Colonic mucosa (tissue), 4 donors: ENCODE measurements at regions not wholly inside any gene's neighbourhood (a gene's known extent, or its start where the extent isn't known, plus 50 kb on each side); places are given as distances from the start of the nearest gene placed in this dataset.

Experiments used
- DNase-seq: peaks from one replicate; pipeline ENCODE4 v3.0.0-alpha.2; 2020
- H3K27ac ChIP-seq: fragments of 200-600 bp; one replicate; pipeline ENCODE4 v1.8.0; 2021
- H3K27me3 ChIP-seq: fragments of 200-600 bp; one replicate; pipeline ENCODE4 v1.8.0; 2021
- H3K36me3 ChIP-seq: fragments of 200-600 bp; one replicate; pipeline ENCODE4 v1.8.0; 2021
- H3K4me1 ChIP-seq: fragments of 200-600 bp; one replicate; pipeline ENCODE4 v1.8.0; 2021; ENCODE audit warnings: mild to moderate bottlenecking
- H3K4me3 ChIP-seq: fragments of 200-600 bp; one replicate; pipeline ENCODE4 v1.8.0; 2021
- H3K9ac ChIP-seq, 2 donors: one replicate each; pipeline ENCODE4 v1.7.0; 2013; ENCODE audit warnings: control low read depth in 2 of 2, low read depth in 2 of 2, low read length in 2 of 2
- H3K9me3 ChIP-seq: fragments of 200-600 bp; one replicate; pipeline ENCODE4 v1.8.0; 2021
- intact Hi-C: fragments of 100-400 bp; cut with DNase I; formaldehyde crosslinking; loops from one replicate; pipeline ENCODE4 v1.14.1; 2022
- TF ChIP-seq, protein P1 (sequence below): fragments of 200-600 bp; IDR thresholded peaks from one replicate; pipeline ENCODE4 v1.8.0; 2022; ENCODE audit warnings: antibody characterized with exemption, mild to moderate bottlenecking
- donor health status: healthy.
- donor health status: DM: no; HTN: no; CAD: no.
- donor health status: DM: no; HTN: no; CAD: no.

- no peaks in the 10 kb centered on the region for H3K36me3 ChIP-seq
- DNase-seq, result no peak
Measured at GRCh38 chr16:27706156-27706865, 156.4 kb downstream of the KATNIP start.

GRCh38 chr16:27706866-27707685 is 157.1 kb downstream of the KATNIP start:
- H3K4me3 ChIP-seq, result no peak overlapping the region
- no peak for DNase-seq
- no peaks in the 10 kb centered on the region for H3K27me3 ChIP-seq
- TF ChIP-seq, protein P1, sequence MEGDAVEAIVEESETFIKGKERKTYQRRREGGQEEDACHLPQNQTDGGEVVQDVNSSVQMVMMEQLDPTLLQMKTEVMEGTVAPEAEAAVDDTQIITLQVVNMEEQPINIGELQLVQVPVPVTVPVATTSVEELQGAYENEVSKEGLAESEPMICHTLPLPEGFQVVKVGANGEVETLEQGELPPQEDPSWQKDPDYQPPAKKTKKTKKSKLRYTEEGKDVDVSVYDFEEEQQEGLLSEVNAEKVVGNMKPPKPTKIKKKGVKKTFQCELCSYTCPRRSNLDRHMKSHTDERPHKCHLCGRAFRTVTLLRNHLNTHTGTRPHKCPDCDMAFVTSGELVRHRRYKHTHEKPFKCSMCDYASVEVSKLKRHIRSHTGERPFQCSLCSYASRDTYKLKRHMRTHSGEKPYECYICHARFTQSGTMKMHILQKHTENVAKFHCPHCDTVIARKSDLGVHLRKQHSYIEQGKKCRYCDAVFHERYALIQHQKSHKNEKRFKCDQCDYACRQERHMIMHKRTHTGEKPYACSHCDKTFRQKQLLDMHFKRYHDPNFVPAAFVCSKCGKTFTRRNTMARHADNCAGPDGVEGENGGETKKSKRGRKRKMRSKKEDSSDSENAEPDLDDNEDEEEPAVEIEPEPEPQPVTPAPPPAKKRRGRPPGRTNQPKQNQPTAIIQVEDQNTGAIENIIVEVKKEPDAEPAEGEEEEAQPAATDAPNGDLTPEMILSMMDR, result no peak
- intact Hi-C loops, result no loop called here
- no peaks in the 10 kb centered on the region for H3K36me3 ChIP-seq
- H3K4me1 ChIP-seq, result no peaks in the 10 kb centered on the region
- no peak overlapping the region for H3K27ac ChIP-seq
- no peaks in the 10 kb centered on the region for H3K9me3 ChIP-seq
- no peak overlapping the region for H3K9ac ChIP-seq

More at GRCh38 chr16:27706156-27706865, 156.4 kb downstream of the KATNIP start:
- Histone ChIP-seq H3K9me3 (no peaks in the 10 kb centered on the region), H3K27me3 (no peaks in the 10 kb centered on the region), H3K4me3 (no peak overlapping the region), H3K9ac (no peak overlapping the region), H3K4me1 (no peaks in the 10 kb centered on the region), H3K27ac (no peak overlapping the region)
- TF ChIP-seq, protein P1, result no peak
- intact Hi-C loops, result no loop called here

DNA sequence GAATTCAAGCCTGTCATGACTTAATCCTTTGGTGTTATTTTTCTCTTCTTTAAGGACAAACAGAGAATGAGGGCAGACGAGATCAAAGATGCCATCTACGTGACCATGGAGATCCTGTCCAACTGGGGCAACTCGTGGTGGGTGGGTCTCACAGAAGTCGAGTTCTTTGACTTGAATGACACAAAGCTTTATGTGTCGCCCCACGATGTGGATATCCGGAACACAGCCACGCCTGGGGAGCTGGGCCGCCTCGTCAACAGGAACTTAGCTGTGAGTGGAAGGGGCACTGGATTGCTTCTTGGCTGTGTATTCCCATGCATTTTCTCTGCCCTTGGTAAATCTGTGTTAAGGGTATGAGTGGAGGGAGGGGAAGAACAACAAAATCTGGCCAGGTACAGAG is 158.7 kb downstream of the KATNIP start:
- no peak overlapping the region for H3K27ac ChIP-seq
- DNase-seq, result no peak
- no peaks in the 10 kb centered on the region for H3K27me3 ChIP-seq
- no peaks in the 10 kb centered on the region for H3K36me3 ChIP-seq
- intact Hi-C loops, result no loop called here
- no peak overlapping the region for H3K9ac ChIP-seq
- H3K4me1 ChIP-seq, result no peaks in the 10 kb centered on the region
- no peak overlapping the region for H3K4me3 ChIP-seq
- H3K9me3 ChIP-seq, result no peaks in the 10 kb centered on the region
- TF ChIP-seq, protein P1, result no peak

DNA sequence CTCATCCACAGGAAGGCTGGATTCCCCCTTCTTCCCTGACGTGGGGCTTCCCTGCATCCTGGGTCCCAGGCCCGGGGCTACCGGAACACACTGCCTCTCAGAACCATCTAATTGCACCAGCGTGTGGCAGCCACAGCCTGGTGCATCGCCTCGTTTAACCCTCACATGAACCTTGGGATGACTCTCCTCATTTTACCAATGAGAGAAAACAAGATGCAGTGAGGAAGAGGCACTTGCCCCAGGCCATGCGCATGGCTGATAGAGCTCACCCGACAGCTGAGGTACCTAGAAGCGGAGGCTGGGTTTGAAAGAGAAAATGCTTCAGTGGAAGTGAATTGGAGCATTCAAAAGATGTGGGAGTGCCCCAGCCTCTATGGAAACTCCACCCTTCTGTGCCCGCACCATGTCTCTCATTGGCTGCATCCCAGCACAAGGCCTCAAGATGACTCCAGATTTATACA is 162.3 kb downstream of the KATNIP start:
- TF ChIP-seq, protein P1, result no peak
- Histone ChIP-seq H3K36me3 (no peaks in the 10 kb centered on the region), H3K9ac (no peak overlapping the region), H3K27me3 (no peaks in the 10 kb centered on the region), H3K4me3 (no peak overlapping the region), H3K4me1 (no peaks in the 10 kb centered on the region), H3K27ac (no peak overlapping the region), H3K9me3 (no peaks in the 10 kb centered on the region)
- DNase-seq, result no peak
- intact Hi-C loops, result no loop called here

- TF ChIP-seq, protein P1, result no peak
- no peaks in the 10 kb centered on the region for H3K27me3 ChIP-seq
- no peak overlapping the region for H3K27ac ChIP-seq
- H3K36me3 ChIP-seq, result no peaks in the 10 kb centered on the region
- no peaks in the 10 kb centered on the region for H3K4me1 ChIP-seq
- no peak overlapping the region for H3K9ac ChIP-seq
- no peak overlapping the region for H3K4me3 ChIP-seq
- no peaks in the 10 kb centered on the region for H3K9me3 ChIP-seq
- no peak for DNase-seq
- intact Hi-C loops, result no loop called here
Measured at GRCh38 chr16:27717726-27718125, 167.8 kb downstream of the KATNIP start.
